Ishikawa (cell line): ENCODE measurements at regions not wholly inside any gene's neighbourhood (a gene's known extent, or its start where the extent isn't known, plus 50 kb on each side); places are given as distances from the start of the nearest gene placed in this dataset.

Source experiments
- CEBPB ChIP-seq: IDR thresholded peaks from 2 replicates; pipeline ENCODE4 v1.6.1; 2012
- CREB1 ChIP-seq: IDR thresholded peaks from 2 replicates; pipeline ENCODE4 v1.6.1; 2012; ENCODE audit warnings: low read depth
- EGR1 ChIP-seq: IDR thresholded peaks from 2 replicates; pipeline ENCODE4 v1.6.1; 2012
- EP300 ChIP-seq: IDR thresholded peaks from 2 replicates; pipeline ENCODE4 v1.6.1; 2012; ENCODE audit warnings: borderline replicate concordance
- FOXM1 ChIP-seq: IDR thresholded peaks from 2 replicates; pipeline ENCODE4 v1.6.1; 2012; ENCODE audit warnings: low read depth, borderline replicate concordance
- NFIC ChIP-seq: IDR thresholded peaks from 2 replicates; pipeline ENCODE4 v1.6.1; 2012
- RAD21 ChIP-seq: IDR thresholded peaks from 2 replicates; pipeline ENCODE4 v1.6.1; 2012; ENCODE audit warnings: low read depth
- TAF1 ChIP-seq: IDR thresholded peaks from 2 replicates; pipeline ENCODE4 v1.6.1; 2012; ENCODE audit warnings: low read depth, mild to moderate bottlenecking
- TCF12 ChIP-seq: IDR thresholded peaks from 2 replicates; pipeline ENCODE4 v1.6.1; 2012; ENCODE audit warnings: low read depth
- TEAD4 ChIP-seq: IDR thresholded peaks from 2 replicates; pipeline ENCODE4 v1.6.1; 2012
- YY1 ChIP-seq: IDR thresholded peaks from 2 replicates; pipeline ENCODE4 v1.6.1; 2012; ENCODE audit warnings: low read depth
- ZBTB7A ChIP-seq: IDR thresholded peaks from 2 replicates; pipeline ENCODE4 v1.6.1; 2012; ENCODE audit warnings: low read depth
- TF ChIP-seq, protein P1 (sequence below): IDR thresholded peaks from 2 replicates; pipeline ENCODE4 v1.6.1; 2012
- TF ChIP-seq, protein P2 (sequence below): IDR thresholded peaks from 2 replicates; pipeline ENCODE4 v1.6.1; 2012; ENCODE audit warnings: low read depth, mild to moderate bottlenecking
- TF ChIP-seq, protein P3 (sequence below): IDR thresholded peaks from 2 replicates; pipeline ENCODE4 v1.6.1; 2012

DNA sequence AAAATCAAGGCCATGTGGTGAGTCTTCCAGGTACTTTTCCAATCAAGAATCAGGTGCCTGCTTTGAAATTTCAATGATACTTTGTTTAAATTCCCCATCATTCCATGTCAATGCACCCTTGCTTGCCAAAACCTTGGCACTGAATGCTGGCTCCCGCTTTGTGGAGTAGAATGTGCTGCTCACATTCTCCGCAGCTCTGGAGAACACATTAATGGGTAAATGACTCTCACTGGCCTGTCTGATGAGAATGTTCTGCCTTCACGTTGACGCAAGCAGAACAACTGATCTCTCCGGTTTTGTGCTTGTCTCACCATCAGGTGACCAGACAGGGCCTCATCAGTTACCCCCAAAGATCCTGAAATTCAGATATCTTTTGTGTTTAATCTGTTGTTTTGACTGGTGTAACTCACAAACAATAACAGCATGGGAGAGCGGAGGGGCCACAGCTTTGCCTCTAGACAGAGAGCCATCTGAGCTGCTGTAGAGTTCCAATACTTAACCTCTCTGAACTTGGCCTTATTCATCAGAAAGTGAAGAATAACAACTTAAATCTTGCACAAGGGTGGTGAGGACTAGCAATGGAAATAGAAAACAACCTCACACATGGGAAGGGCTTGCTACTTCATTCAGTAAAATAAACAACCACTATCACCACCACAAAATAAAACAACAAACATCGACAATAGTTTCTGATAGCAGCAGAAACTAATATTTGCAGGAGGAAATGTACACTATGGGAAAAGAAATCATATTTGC, 276.9 kb upstream of the IGFBP3 start:
- TF ChIP-seq, protein P1, sequence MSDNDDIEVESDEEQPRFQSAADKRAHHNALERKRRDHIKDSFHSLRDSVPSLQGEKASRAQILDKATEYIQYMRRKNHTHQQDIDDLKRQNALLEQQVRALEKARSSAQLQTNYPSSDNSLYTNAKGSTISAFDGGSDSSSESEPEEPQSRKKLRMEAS: no peak
- TF ChIP-seq TEAD4: no peak
- no peak for TF ChIP-seq NFIC
- TF ChIP-seq FOXM1: no peak
- no peak for TF ChIP-seq CREB1
- TF ChIP-seq ZBTB7A: no peak
- TF ChIP-seq, protein P2, sequence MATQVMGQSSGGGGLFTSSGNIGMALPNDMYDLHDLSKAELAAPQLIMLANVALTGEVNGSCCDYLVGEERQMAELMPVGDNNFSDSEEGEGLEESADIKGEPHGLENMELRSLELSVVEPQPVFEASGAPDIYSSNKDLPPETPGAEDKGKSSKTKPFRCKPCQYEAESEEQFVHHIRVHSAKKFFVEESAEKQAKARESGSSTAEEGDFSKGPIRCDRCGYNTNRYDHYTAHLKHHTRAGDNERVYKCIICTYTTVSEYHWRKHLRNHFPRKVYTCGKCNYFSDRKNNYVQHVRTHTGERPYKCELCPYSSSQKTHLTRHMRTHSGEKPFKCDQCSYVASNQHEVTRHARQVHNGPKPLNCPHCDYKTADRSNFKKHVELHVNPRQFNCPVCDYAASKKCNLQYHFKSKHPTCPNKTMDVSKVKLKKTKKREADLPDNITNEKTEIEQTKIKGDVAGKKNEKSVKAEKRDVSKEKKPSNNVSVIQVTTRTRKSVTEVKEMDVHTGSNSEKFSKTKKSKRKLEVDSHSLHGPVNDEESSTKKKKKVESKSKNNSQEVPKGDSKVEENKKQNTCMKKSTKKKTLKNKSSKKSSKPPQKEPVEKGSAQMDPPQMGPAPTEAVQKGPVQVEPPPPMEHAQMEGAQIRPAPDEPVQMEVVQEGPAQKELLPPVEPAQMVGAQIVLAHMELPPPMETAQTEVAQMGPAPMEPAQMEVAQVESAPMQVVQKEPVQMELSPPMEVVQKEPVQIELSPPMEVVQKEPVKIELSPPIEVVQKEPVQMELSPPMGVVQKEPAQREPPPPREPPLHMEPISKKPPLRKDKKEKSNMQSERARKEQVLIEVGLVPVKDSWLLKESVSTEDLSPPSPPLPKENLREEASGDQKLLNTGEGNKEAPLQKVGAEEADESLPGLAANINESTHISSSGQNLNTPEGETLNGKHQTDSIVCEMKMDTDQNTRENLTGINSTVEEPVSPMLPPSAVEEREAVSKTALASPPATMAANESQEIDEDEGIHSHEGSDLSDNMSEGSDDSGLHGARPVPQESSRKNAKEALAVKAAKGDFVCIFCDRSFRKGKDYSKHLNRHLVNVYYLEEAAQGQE: no peak
- TF ChIP-seq, protein P3, sequence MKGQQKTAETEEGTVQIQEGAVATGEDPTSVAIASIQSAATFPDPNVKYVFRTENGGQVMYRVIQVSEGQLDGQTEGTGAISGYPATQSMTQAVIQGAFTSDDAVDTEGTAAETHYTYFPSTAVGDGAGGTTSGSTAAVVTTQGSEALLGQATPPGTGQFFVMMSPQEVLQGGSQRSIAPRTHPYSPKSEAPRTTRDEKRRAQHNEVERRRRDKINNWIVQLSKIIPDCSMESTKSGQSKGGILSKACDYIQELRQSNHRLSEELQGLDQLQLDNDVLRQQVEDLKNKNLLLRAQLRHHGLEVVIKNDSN: no peak
- no peak for TF ChIP-seq EGR1
- no peak for TF ChIP-seq CEBPB
- TF ChIP-seq TCF12: no peak
- TF ChIP-seq RAD21: no peak
- TF ChIP-seq YY1: no peak
- no peak for TF ChIP-seq TAF1

DNA sequence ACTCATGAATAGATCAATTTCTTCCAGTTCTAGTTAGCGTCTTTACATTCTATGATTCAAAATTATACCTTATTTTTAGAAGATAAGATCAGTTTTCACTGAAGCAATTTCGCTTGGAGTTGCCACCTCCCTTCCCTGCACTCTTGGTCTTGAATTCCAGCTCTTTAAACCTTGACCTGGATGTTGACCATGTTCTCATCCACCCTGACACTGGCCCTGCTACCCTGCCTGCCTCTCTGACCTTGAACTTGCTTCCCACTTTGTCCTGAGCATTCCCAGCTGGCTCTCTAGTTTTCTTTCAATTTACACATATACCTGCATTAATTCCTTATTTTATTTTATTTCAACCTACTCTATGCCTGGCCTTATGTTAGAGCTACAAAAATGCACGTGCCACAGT, 274.9 kb upstream of the IGFBP3 start:
- TF ChIP-seq EP300 (no peak), CEBPB (no peak)
- TF ChIP-seq, protein P2: no peak
- TF ChIP-seq, protein P1: no peak

DNA sequence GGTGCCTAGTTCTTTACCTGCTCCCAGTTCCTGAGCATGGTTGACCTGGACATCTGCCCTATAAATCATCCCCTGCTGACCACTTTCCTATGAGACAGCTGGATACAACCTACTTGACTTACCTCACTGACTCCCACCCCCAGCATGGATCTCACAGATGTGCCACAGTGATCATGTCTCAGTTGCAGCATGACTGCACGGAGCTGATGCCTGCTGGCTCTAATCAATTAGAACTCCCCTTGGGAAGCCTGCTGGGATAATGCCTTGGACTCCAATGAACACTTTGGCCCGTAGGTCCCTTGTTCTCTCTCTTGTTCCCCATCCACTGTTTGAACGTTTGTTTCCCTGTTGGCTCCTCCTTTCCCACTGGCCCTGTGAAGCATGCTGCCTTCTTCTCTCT, 271.2 kb upstream of the IGFBP3 start:
- TF ChIP-seq EP300 (no peak), CEBPB (no peak), NFIC (no peak), CREB1 (no peak), ZBTB7A (no peak), FOXM1 (no peak), RAD21 (no peak), TCF12 (no peak), EGR1 (no peak)
- TF ChIP-seq, protein P2: no peak
- TF ChIP-seq, protein P1: no peak

DNA sequence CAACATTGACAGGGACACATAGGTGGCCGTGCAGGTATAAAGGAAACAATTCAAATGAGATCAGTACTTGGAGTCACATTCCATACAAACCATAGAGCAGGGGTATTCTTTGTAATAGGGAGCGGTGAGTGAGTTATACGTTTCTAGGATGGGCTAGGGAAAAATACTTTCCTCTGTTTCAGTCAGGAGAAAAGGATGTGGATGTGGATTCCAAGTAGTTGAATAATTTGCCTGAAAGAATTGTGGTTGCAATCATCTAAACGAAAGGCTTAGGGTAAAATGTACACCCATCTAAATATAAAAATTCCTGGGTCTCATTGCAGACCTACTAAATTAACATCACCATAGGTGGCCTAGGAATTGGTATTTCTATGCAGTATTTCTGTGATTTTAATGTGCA, 270.7 kb upstream of the IGFBP3 start:
- no peak for TF ChIP-seq TAF1
- no peak for TF ChIP-seq TCF12
- no peak for TF ChIP-seq ZBTB7A
- no peak for TF ChIP-seq EP300
- no peak for TF ChIP-seq TEAD4
- no peak for TF ChIP-seq NFIC
- TF ChIP-seq FOXM1: no peak
- TF ChIP-seq EGR1: no peak

DNA sequence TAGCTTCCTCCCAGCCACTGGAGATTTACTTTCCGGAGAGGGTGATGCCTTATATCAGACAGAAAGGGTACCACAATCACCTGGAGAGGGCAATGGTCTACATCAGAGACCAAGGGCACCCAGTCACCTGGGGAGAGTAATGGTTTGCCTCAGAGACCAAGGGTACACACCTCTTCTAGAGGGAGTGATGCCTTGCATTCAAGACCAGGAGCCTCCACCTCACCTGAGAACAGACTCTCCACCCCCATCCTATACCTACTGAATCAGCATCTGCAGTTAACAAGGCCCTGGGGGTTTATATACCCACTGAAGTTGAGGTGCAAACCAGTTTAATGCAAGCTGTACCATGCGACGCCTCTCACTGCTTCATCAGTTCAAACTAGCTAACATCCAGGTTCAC, 270.2 kb upstream of the IGFBP3 start:
- TF ChIP-seq RAD21 (no peak), NFIC (no peak), FOXM1 (no peak), CEBPB (no peak), ZBTB7A (no peak)
- TF ChIP-seq, protein P3: no peak
